GF-D8 (cell line): ENCODE measurements at regions not wholly inside any gene's neighbourhood (a gene's known extent, or its start where the extent isn't known, plus 50 kb on each side); places are given as distances from the start of the nearest gene placed in this dataset.

ENCODE experiments used
- DNase-seq: peaks from one replicate; lab custom pipeline; 2025; lab: John Stamatoyannopoulos, UW

GRCh38 chr3:15952543-15953175 is 154.9 kb upstream of the ANKRD28 start:
- no peak for DNase-seq

- DNase-seq: no peak
Observed at GRCh38 chr3:15953841-15954240, 156.1 kb upstream of the ANKRD28 start.

- no peak for DNase-seq
Observed at GRCh38 chr3:15955968-15956367, 158.2 kb upstream of the ANKRD28 start.

- DNase-seq: no peak
Observed at GRCh38 chr3:15958692-15959433, 161.1 kb upstream of the ANKRD28 start.

- no peak for DNase-seq
Observed at GRCh38 chr3:15959434-15959811, 161.6 kb upstream of the ANKRD28 start.

- no peak for DNase-seq
Observed at GRCh38 chr3:15964605-15965442, 167.0 kb upstream of the ANKRD28 start.

GRCh38 chr3:15967577-15967976 is 169.8 kb upstream of the ANKRD28 start:
- no peak for DNase-seq

- no peak for DNase-seq
Observed at GRCh38 chr3:15969874-15970640, 172.3 kb upstream of the ANKRD28 start.

GRCh38 chr3:15973414-15973813 is 175.6 kb upstream of the ANKRD28 start:
- no peak for DNase-seq

GRCh38 chr3:15973940-15974339 is 176.2 kb upstream of the ANKRD28 start:
- DNase-seq: no peak

GRCh38 chr3:15974647-15975046 is 176.9 kb upstream of the ANKRD28 start:
- no peak for DNase-seq

- no peak for DNase-seq
Observed at GRCh38 chr3:15976524-15976923, 178.7 kb upstream of the ANKRD28 start.

- DNase-seq: no peak
Observed at GRCh38 chr3:15977090-15977489, 179.3 kb upstream of the ANKRD28 start.

- DNase-seq: no peak
Observed at GRCh38 chr3:15977598-15978232, 179.9 kb upstream of the ANKRD28 start.

GRCh38 chr3:15978801-15979200 is 181.0 kb upstream of the ANKRD28 start:
- no peak for DNase-seq

- DNase-seq: no peak
Observed at GRCh38 chr3:15979495-15979894, 181.7 kb upstream of the ANKRD28 start.

- no peak for DNase-seq
Observed at GRCh38 chr3:15979900-15980299, 182.1 kb upstream of the ANKRD28 start.

GRCh38 chr3:15982243-15982642 is 184.5 kb upstream of the ANKRD28 start:
- DNase-seq: no peak

- DNase-seq: no peak
Observed at GRCh38 chr3:15982667-15983196, 185.0 kb upstream of the ANKRD28 start.

- no peak for DNase-seq
Observed at GRCh38 chr3:15983232-15983631, 185.5 kb upstream of the ANKRD28 start.

- no peak for DNase-seq
Observed at GRCh38 chr3:15983693-15984092, 185.9 kb upstream of the ANKRD28 start.
